ENCODE measurements at regions not wholly inside any gene's neighbourhood (a gene's known extent, or its start where the extent isn't known, plus 50 kb on each side); places are given as distances from the start of the nearest gene placed in this dataset.

GRCh38 chr10:26951650-26952049, 90.9 kb upstream of the ABI1 start:
- H3K4me3 ChIP-seq (replicated peaks in 1 of 3; ENCODE audit: insufficient read depth in 1 of 3, low read depth in 2 of 3, low read length in 3 of 3) = no peak overlapping the region
- in situ Hi-C loops (cut with HindIII; ENCODE audit: extremely low pct_ligation_motif_present, low pct_unique_long_range_greater_than_20kb) = no loop called here
- no peak overlapping the region for H2AFZ ChIP-seq (ENCODE audit: low read length)
- BruUV-seq (replicated peaks) = no TSS peak
- no peak for TF ChIP-seq ZNF850 (CRISPR knock-in tag; conservative IDR thresholded peaks at IDR 0.05)
- TF ChIP-seq HIVEP1 (CRISPR knock-in tag; IDR thresholded peaks at IDR 0.05) = no peak
- no peak for TF ChIP-seq RNF2 (conservative IDR thresholded peaks at IDR 0.05; ENCODE audit: low read depth)
- no peak for TF ChIP-seq ZNF564 (CRISPR knock-in tag; IDR thresholded peaks at IDR 0.05)
- H3K27ac ChIP-seq (ENCODE audit: extremely low read length, insufficient read depth, low read length) = no peak overlapping the region
- no peaks in the 10 kb centered on the region; the same call in 1 of the 2 replicates for H3K9me3 ChIP-seq (ENCODE audit: low read length)
- ATAC-seq = no peak
- FAIRE-seq = no peak
- intact Hi-C loops (cut with micrococcal nuclease; ENCODE audit: unreplicated experiment) = no loop called here
- H3K27me3 ChIP-seq (ENCODE audit: control insufficient read depth in 1 of 2, insufficient read depth in 2 of 2, low read length in 2 of 2) = no peaks in the 10 kb centered on the region
- no peaks in the 10 kb centered on the region for H3K4me1 ChIP-seq (ENCODE audit: insufficient read depth, low read length)
- H3K4me2 ChIP-seq (ENCODE audit: low read depth, low read length) = no peak overlapping the region
- ChIA-PET CTCF (ENCODE audit: low intra/inter-chr PET ratio, low total read pairs) (no interaction called here), POLR2A (no interaction called here)
- H4K20me1 ChIP-seq (ENCODE audit: insufficient read depth, low read length) = no peaks in the 10 kb centered on the region
- H3K36me3 ChIP-seq (replicated peaks in 1 of 2; ENCODE audit: control insufficient read depth in 1 of 2, insufficient read depth in 2 of 2, low read length in 2 of 2) = no peaks in the 10 kb centered on the region
- no peak for DNase-seq (ENCODE audit: low spot score)
- H3K9ac ChIP-seq (ENCODE audit: insufficient read depth, low read depth, low read length) = no peak overlapping the region
- H3K79me2 ChIP-seq (ENCODE audit: insufficient read depth, low read length) = no peaks in the 10 kb centered on the region
- WGBS (ENCODE audit: low lambda C conversion rate) = 0% methylated on average over 1 of the region's 1 CpG

GRCh38 chr10:26950934-26951333, 90.2 kb upstream of the ABI1 start:
- no peaks in the 10 kb centered on the region for H3K36me3 ChIP-seq (replicated peaks in 1 of 2; ENCODE audit: control insufficient read depth in 1 of 2, insufficient read depth in 2 of 2, low read length in 2 of 2)
- H4K20me1 ChIP-seq (ENCODE audit: insufficient read depth, low read length) = no peaks in the 10 kb centered on the region
- no peak for ATAC-seq
- no peak overlapping the region for H3K9ac ChIP-seq (ENCODE audit: insufficient read depth, low read depth, low read length)
- H3K27me3 ChIP-seq (ENCODE audit: control insufficient read depth in 1 of 2, insufficient read depth in 2 of 2, low read length in 2 of 2) = peaks cover 0 to 2% of the 10 kb centered on the region in 2 experiments; a peak in 1 of 5 replicates
- intact Hi-C loops (cut with micrococcal nuclease; ENCODE audit: unreplicated experiment) = no loop called here
- TF ChIP-seq LBX2 (CRISPR knock-in tag; IDR thresholded peaks at IDR 0.05; ENCODE audit: borderline replicate concordance) = no peak
- no peak for TF ChIP-seq MAZ (IDR thresholded peaks at IDR 0.05; ENCODE audit: borderline replicate concordance, low read depth, low read length)
- no peak for TF ChIP-seq MAZ (CRISPR knock-in tag; IDR thresholded peaks at IDR 0.05; ENCODE audit: low read depth)
- TF ChIP-seq KLF16 (CRISPR knock-in tag; IDR thresholded peaks at IDR 0.05) = no peak
- no peak for TF ChIP-seq HINFP (CRISPR knock-in tag; IDR thresholded peaks at IDR 0.05; ENCODE audit: low read depth)
- no peak for TF ChIP-seq SP140L (CRISPR knock-in tag; IDR thresholded peaks at IDR 0.05; ENCODE audit: borderline replicate concordance)
- no peak for TF ChIP-seq KLF13 (CRISPR knock-in tag; IDR thresholded peaks at IDR 0.05)
- no peak for TF ChIP-seq POLR2AphosphoS2 (IDR thresholded peaks at IDR 0.05; ENCODE audit: low read depth, low read length)
- TF ChIP-seq CENPT (CRISPR knock-in tag; IDR thresholded peaks at IDR 0.05; ENCODE audit: low read depth) = no peak
- in situ Hi-C loops (cut with HindIII; ENCODE audit: extremely low pct_ligation_motif_present, low pct_unique_long_range_greater_than_20kb) = no loop called here
- DNase-seq (ENCODE audit: low spot score) = no peak
- H3K79me2 ChIP-seq (ENCODE audit: insufficient read depth, low read length) = no peaks in the 10 kb centered on the region
- FAIRE-seq = no peak
- H2AFZ ChIP-seq (ENCODE audit: low read length) = no peak overlapping the region
- ChIA-PET POLR2A (no interaction called here), CTCF (ENCODE audit: low intra/inter-chr PET ratio, low total read pairs) (no interaction called here)
- H3K4me1 ChIP-seq (ENCODE audit: insufficient read depth, low read length) = no peaks in the 10 kb centered on the region
- H3K4me2 ChIP-seq (ENCODE audit: low read depth, low read length) = no peak overlapping the region
- no TSS peak for BruUV-seq (replicated peaks)
- H3K4me3 ChIP-seq (replicated peaks in 1 of 3; ENCODE audit: insufficient read depth in 1 of 3, low read depth in 2 of 3, low read length in 3 of 3) = no peak overlapping the region
- H3K9me3 ChIP-seq (ENCODE audit: low read length) = no peaks in the 10 kb centered on the region; the same call in 1 of the 2 replicates
- H3K27ac ChIP-seq (ENCODE audit: extremely low read length, insufficient read depth, low read length) = no peak overlapping the region
